GM21576 (cell line): ENCODE measurements at regions not wholly inside any gene's neighbourhood (a gene's known extent, or its start where the extent isn't known, plus 50 kb on each side); places are given as distances from the start of the nearest gene placed in this dataset.
"Not testable (repeated sequence)": the region's sequence is repeated elsewhere in the genome, so short reads cannot be mapped to it uniquely, and the experiment has no call there.

Source experiments
- ATAC-seq: cut with Tn5 transposase; IDR thresholded peaks from one replicate; pipeline ENCODE4 v1.9.1; 2021; ENCODE audit warnings: mild to moderate bottlenecking, moderate library complexity; ENCODE audit not compliant: unreplicated experiment

- ATAC-seq: no peak
Measured at GRCh38 chr14:22268875-22269274, 320.1 kb downstream of the DAD1 start.

- no peak for ATAC-seq
Measured at GRCh38 chr14:22266683-22267082, 322.3 kb downstream of the DAD1 start.

GRCh38 chr14:22266142-22266442 lies 322.9 kb downstream of the DAD1 start:
- ATAC-seq: no peak

GRCh38 chr14:22265319-22266141 lies 323.5 kb downstream of the DAD1 start:
- ATAC-seq: no peak

- no peak for ATAC-seq
Measured at GRCh38 chr14:22264759-22265158, 324.3 kb downstream of the DAD1 start.

- ATAC-seq: no peak
Measured at GRCh38 chr14:22263961-22264360, 325.1 kb downstream of the DAD1 start.

GRCh38 chr14:22262881-22263280 lies 326.1 kb downstream of the DAD1 start:
- ATAC-seq: no peak

GRCh38 chr14:22255017-22255950 lies 333.7 kb downstream of the DAD1 start:
- no peak for ATAC-seq

GRCh38 chr14:22252686-22253085 lies 336.3 kb downstream of the DAD1 start:
- no peak for ATAC-seq

- no peak for ATAC-seq
Measured at GRCh38 chr14:22251090-22251489, 337.9 kb downstream of the DAD1 start.

GRCh38 chr14:22249770-22250169 lies 339.3 kb downstream of the DAD1 start:
- ATAC-seq: no peak

GRCh38 chr14:22243971-22244581 lies 344.9 kb downstream of the DAD1 start:
- no peak for ATAC-seq

- not testable (repeated sequence) for ATAC-seq
Measured at GRCh38 chr14:22238320-22238719, 350.7 kb downstream of the DAD1 start.

- ATAC-seq: no peak
Measured at GRCh38 chr14:22233377-22233776, 355.6 kb downstream of the DAD1 start.

GRCh38 chr14:22232933-22233332 lies 356.1 kb downstream of the DAD1 start:
- ATAC-seq: no peak

- no peak for ATAC-seq
Measured at GRCh38 chr14:22232486-22232885, 356.5 kb downstream of the DAD1 start.

GRCh38 chr14:22231018-22231417 lies 358.0 kb downstream of the DAD1 start:
- peak; percentile 58 for ATAC-seq

- ATAC-seq: no peak
Measured at GRCh38 chr14:22230517-22230916, 358.5 kb downstream of the DAD1 start.

GRCh38 chr14:22227084-22227483 lies 361.9 kb downstream of the DAD1 start:
- no peak for ATAC-seq

GRCh38 chr14:22226381-22226780 lies 362.6 kb downstream of the DAD1 start:
- no peak for ATAC-seq

GRCh38 chr14:22225516-22226140 lies 363.4 kb downstream of the DAD1 start:
- ATAC-seq: no peak
